Uterus (tissue), 3 donors: ENCODE measurements at regions not wholly inside any gene's neighbourhood (a gene's known extent, or its start where the extent isn't known, plus 50 kb on each side); places are given as distances from the start of the nearest gene placed in this dataset.

Source experiments
- DNase-seq, 2 donors: peaks; one replicate each; pipeline ENCODE4 v3.0.0-alpha.2; 2019 to 2020
- H3K27ac ChIP-seq, 2 donors: fragments of 200-600 bp; sonication (generic); 1 replicate in 1 of 2; 2 replicates in 1 of 2; pipeline ENCODE4 v1.5.1; 2016 to 2018
- H3K27me3 ChIP-seq, 2 donors: fragments of 200-600 bp; sonication (generic); one replicate each; pipeline ENCODE4 v1.5.1; 2018 to 2019; ENCODE audit warnings: control low read depth in 1 of 2
- H3K36me3 ChIP-seq, 2 donors: fragments of 200-600 bp; sonication (generic); one replicate each; pipeline ENCODE4 v1.5.1; 2019; ENCODE audit warnings: control low read depth in 1 of 2
- H3K4me1 ChIP-seq, 2 donors: fragments of 200-600 bp; sonication (generic); one replicate each; pipeline ENCODE4 v1.5.1; 2018 to 2019; ENCODE audit warnings: control low read depth in 1 of 2
- H3K4me3 ChIP-seq, 2 donors: fragments of 200-600 bp; sonication (generic); 1 replicate in 1 of 2; 2 replicates in 1 of 2; pipeline ENCODE4 v1.5.1; 2018 to 2019; ENCODE audit warnings: mild to moderate bottlenecking in 1 of 2
- H3K9me3 ChIP-seq, 2 donors: fragments of 200-600 bp; sonication (generic); one replicate each; pipeline ENCODE4 v1.5.1; 2019; ENCODE audit warnings: control low read depth in 1 of 2
- CTCF ChIP-seq, 4 experiments: fragments of 200-600 bp in 2 of 4; fragments of 450-650 bp in 2 of 4; sonication (generic) in 2 of 4; IDR thresholded peaks; one replicate each; pipeline ENCODE4 v1.5.1; 2016 to 2019; ENCODE audit warnings: antibody characterized with exemption in 4 of 4, mild to moderate bottlenecking in 2 of 4, moderate library complexity in 1 of 4
- POLR2A ChIP-seq, 2 donors: fragments of 450-650 bp; IDR thresholded peaks; one replicate each; pipeline ENCODE4 v1.6.1; 2016; ENCODE audit warnings: antibody characterized with exemption in 2 of 2, mild to moderate bottlenecking in 1 of 2, moderate library complexity in 1 of 2
- intact Hi-C: fragments of 100-400 bp; cut with DNase I; formaldehyde crosslinking; loops from one replicate; pipeline ENCODE4 v1.15.1; 2023; ENCODE audit warnings: low total_unique reads
- donor health status: DM: yes; HTN: yes; CAD: no.

DNA sequence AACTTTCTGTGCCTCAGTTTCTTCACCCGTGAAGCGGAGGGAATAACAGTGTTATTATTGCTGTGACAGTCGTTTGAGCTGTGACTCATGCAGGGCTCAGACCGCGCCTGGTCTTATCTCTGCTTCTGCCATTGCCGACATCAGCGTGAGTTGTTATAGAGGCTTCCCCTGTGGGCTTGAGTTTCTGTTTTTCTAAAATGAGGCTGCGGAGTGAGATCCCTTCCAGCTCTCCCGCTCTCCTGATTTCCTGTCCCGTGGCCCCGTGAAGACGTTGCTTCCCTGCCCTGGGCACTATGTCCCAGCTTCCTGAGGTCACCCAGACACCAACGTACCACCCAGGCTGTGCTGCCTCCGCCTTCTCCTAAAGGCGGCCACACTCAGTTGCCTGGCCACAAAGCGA is 278.5 kb downstream of the BMP7 start:
- Histone ChIP-seq H3K4me3 (no peak overlapping the region), H3K27me3 (no peaks in the 10 kb centered on the region), H3K9me3 (peaks cover 3 to 12% of the 10 kb centered on the region in 2 donors), H3K4me1 (no peaks in the 10 kb centered on the region), H3K27ac (no peak overlapping the region), H3K36me3 (no peaks in the 10 kb centered on the region)
- intact Hi-C loops = no loop called here
- no peak for TF ChIP-seq CTCF (IDR thresholded peaks at IDR 0.05)
- TF ChIP-seq POLR2A (IDR thresholded peaks at IDR 0.05) = no peak
- no peak for DNase-seq

- Histone ChIP-seq H3K4me3 (no peak overlapping the region), H3K4me1 (no peaks in the 10 kb centered on the region), H3K27me3 (no peaks in the 10 kb centered on the region), H3K9me3 (peaks cover 3 to 12% of the 10 kb centered on the region in 2 donors), H3K36me3 (no peaks in the 10 kb centered on the region), H3K27ac (no peak overlapping the region)
- TF ChIP-seq POLR2A (IDR thresholded peaks at IDR 0.05) (no peak), CTCF (IDR thresholded peaks at IDR 0.05) (no peak)
- no peak for DNase-seq
- intact Hi-C loops = no loop called here
Observed at GRCh38 chr20:56988446-56988845, 278.0 kb downstream of the BMP7 start.

DNA sequence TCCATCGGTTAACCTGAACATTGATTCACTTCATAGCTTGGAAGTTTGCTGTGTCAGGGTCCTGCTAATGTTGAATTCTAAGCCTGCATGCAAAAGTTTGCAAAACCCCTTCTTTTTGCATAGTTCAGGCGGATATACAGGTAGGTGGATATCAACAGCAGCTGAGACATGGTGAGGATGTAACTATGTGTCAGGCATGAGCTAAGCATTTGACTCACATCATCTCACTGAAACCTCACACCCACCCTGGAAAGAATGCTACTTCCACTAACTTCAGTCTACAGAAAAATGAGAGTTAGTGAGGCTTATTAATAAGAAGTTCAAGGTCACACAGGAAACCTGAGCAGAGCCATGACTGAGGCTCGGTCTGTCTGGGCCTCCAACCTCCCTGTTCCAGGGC is 276.9 kb downstream of the BMP7 start:
- DNase-seq = no peak
- no peaks in the 10 kb centered on the region for H3K27me3 ChIP-seq
- no peak overlapping the region for H3K4me3 ChIP-seq
- intact Hi-C loops = no loop called here
- peaks cover 3 to 11% of the 10 kb centered on the region in 2 donors for H3K9me3 ChIP-seq
- H3K27ac ChIP-seq = no peak overlapping the region
- no peaks in the 10 kb centered on the region for H3K36me3 ChIP-seq
- TF ChIP-seq POLR2A (IDR thresholded peaks at IDR 0.05) = no peak
- TF ChIP-seq CTCF (IDR thresholded peaks at IDR 0.05) = no peak
- H3K4me1 ChIP-seq = no peaks in the 10 kb centered on the region

DNA sequence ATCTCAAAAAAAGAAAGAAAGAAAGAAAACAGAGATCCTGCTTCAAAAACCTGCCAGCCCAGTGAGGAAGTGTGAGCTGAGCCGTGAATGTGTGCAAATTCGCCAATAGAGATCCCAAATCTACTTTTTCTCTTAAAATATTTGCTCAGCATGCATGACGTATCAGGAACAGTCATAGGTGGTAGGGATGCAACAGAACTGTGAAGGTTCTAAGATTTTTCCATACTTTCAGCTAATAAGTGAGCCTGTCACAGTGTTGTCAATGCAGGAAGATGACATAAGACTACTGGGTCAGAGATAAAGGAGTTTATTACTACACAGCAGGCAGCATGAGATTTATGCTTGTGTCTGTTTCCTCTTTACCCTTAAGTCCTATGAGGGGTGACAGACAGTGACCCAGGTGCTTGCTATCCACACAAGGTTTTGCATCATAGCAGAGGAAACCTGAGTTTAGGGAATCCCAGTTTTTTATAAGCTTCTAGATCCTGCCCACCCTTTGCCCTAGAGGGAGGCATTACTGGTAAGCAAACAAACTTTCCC is 273.4 kb downstream of the BMP7 start:
- peaks cover 0 to 2% of the 10 kb centered on the region in 2 donors for H3K9me3 ChIP-seq
- TF ChIP-seq POLR2A (IDR thresholded peaks at IDR 0.05) = no peak
- no peak for TF ChIP-seq CTCF (IDR thresholded peaks at IDR 0.05)
- H3K27me3 ChIP-seq = no peaks in the 10 kb centered on the region
- H3K27ac ChIP-seq = no peak overlapping the region
- intact Hi-C loops = no loop called here
- H3K4me3 ChIP-seq = no peak overlapping the region
- H3K36me3 ChIP-seq = no peaks in the 10 kb centered on the region
- DNase-seq = no peak
- H3K4me1 ChIP-seq = no peaks in the 10 kb centered on the region

DNA sequence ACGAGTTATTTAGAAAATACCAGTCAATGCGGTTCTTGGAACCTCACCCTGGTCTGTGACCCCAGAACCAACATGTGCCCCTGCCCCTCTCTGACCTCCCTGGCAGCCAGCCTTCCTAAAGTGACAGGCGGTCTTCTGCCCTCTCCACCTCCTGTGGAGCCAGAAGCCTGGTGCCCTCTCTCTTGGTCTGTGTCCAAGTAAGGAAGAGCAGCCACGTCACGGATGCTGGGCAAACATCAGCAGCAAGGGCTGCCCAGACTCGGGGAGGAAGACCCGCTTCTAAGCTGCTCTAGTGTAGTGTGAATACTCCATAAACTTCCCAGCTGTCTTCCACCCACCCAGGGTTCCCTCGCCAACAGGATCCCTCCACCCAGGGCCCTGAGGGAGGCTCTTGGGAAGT is 272.4 kb downstream of the BMP7 start:
- DNase-seq = no peak
- Histone ChIP-seq H3K36me3 (no peaks in the 10 kb centered on the region), H3K27me3 (no peaks in the 10 kb centered on the region), H3K4me1 (no peaks in the 10 kb centered on the region), H3K27ac (no peak overlapping the region), H3K4me3 (no peak overlapping the region), H3K9me3 (peaks cover 0 to 11% of the 10 kb centered on the region in 2 donors)
- TF ChIP-seq POLR2A (IDR thresholded peaks at IDR 0.05) = no peak
- no peak for TF ChIP-seq CTCF (IDR thresholded peaks at IDR 0.05)
- intact Hi-C loops = no loop called here
